GM12878 (cell line): ENCODE measurements at regions not wholly inside any gene's neighbourhood (a gene's known extent, or its start where the extent isn't known, plus 50 kb on each side); places are given as distances from the start of the nearest gene placed in this dataset.

Source experiments
- ATAC-seq: fragments of 200-7000 bp; cut with Tn5 transposase; 3 replicates; pipeline ENCODE4 v1.9.1; 2020; ENCODE audit warnings: mild to moderate bottlenecking, moderate library complexity
- BruUV-seq: library from RNA; stranded (reverse); fragments of 400-500 nt; replicated peaks from 2 replicates; lab custom pipeline; 2021; lab: Mats Ljungman, UMichigan
- CTCF ChIA-PET: fragments of 300-600 bp; sonication (Branson Sonifier 250); formaldehyde crosslinking; extraction: SDS; loops from one replicate; lab custom pipeline; 2021; ENCODE audit warnings: inconsistent platforms; lab: Yijun Ruan, JAX
- POLR2A ChIA-PET: fragments of 350-600 bp; formaldehyde crosslinking; extraction: SDS; loops from one replicate; lab custom pipeline; 2021; ENCODE audit warnings: inconsistent platforms; lab: Charles Lee
- RAD21 ChIA-PET: fragments of 300-600 bp; sonication (Branson Sonifier 250); formaldehyde crosslinking; loops from one replicate; lab custom pipeline; 2023; ENCODE audit warnings: antibody characterized with exemption; ENCODE audit not compliant: unreplicated experiment; lab: Charles Lee
- SMC1A ChIA-PET: fragments of 300-600 bp; sonication (Branson Sonifier 250); formaldehyde crosslinking; loops from one replicate; lab custom pipeline; 2023; ENCODE audit not compliant: unreplicated experiment, uncharacterized antibody; lab: Charles Lee
- DNase-seq: peaks from one replicate; pipeline ENCODE4 v3.0.0-alpha.2; 2011; ENCODE audit warnings: low read depth, low spot score
- FAIRE-seq: peaks from 3 replicates; lab custom pipeline; 2011; peaks lifted over from hg19 to GRCh38; lab: Jason Lieb, UNC
- H2AFZ ChIP-seq: 2 replicates; pipeline ENCODE4 v1.6.0; 2011; ENCODE audit warnings: low read depth, low read length, control low read depth; ENCODE audit not compliant: control insufficient read depth
- H3K27ac ChIP-seq: 2 replicates; pipeline ENCODE4 v1.5.1; 2011; ENCODE audit warnings: control low read depth; ENCODE audit not compliant: control insufficient read depth, insufficient read depth
- H3K27me3 ChIP-seq, 2 experiments: replicated peaks in 1 of 2; 2 replicates each; pipeline versions ENCODE4 v1.6.0 to v1.6.1; 2011; ENCODE audit warnings: low read length in 1 of 2; ENCODE audit not compliant: control insufficient read depth in 2 of 2, insufficient read depth in 2 of 2
- H3K36me3 ChIP-seq, 2 experiments: 2 replicates each; pipeline ENCODE4 v1.5.1; 2011; ENCODE audit warnings: low read length in 1 of 2; ENCODE audit not compliant: control insufficient read depth in 2 of 2, insufficient read depth in 2 of 2
- H3K4me1 ChIP-seq: 2 replicates; pipeline ENCODE4 v1.6.1; 2011; ENCODE audit warnings: mild to moderate bottlenecking, low read length, moderate library complexity, mixed read lengths; ENCODE audit not compliant: control insufficient read depth, insufficient read depth
- H3K4me2 ChIP-seq: 2 replicates; pipeline ENCODE4 v1.6.0; 2011; ENCODE audit warnings: control low read depth; ENCODE audit not compliant: control insufficient read depth, insufficient read depth
- H3K4me3 ChIP-seq: fragments of 200-600 bp; sonication (generic); 2 replicates; pipeline ENCODE4 v1.5.1; 2016
- H3K79me2 ChIP-seq: 2 replicates; pipeline ENCODE4 v1.6.0; 2011; ENCODE audit warnings: low read length; ENCODE audit not compliant: control insufficient read depth, insufficient read depth
- H3K9ac ChIP-seq: 2 replicates; pipeline ENCODE4 v1.8.0; 2011; ENCODE audit warnings: low read length, control low read depth, mixed read lengths; ENCODE audit not compliant: control insufficient read depth, insufficient read depth
- H3K9me3 ChIP-seq: replicated peaks from 3 replicates; pipeline ENCODE4 v1.5.1; 2011; ENCODE audit warnings: mild to moderate bottlenecking, low read length; ENCODE audit not compliant: control insufficient read depth, insufficient read depth
- H4K20me1 ChIP-seq: 2 replicates; pipeline ENCODE4 v1.6.0; 2011; ENCODE audit not compliant: control insufficient read depth, insufficient read depth
- YBX1 ChIP-seq: fragments of 450-650 bp; IDR thresholded peaks from 2 replicates; pipeline ENCODE4 v1.6.1; 2016; ENCODE audit warnings: antibody characterized with exemption
- ZBED1 ChIP-seq: IDR thresholded peaks from 2 replicates; pipeline ENCODE4 v1.6.1; 2016; ENCODE audit warnings: borderline replicate concordance
- WGBS: methylation state at CpG from one replicate; pipeline ENCODE4 v1.1.6; 2016; ENCODE audit warnings: low lambda C conversion rate; ENCODE audit not compliant: insufficient replicate concordance, insufficient coverage; ENCODE audit errors: missing lambda C conversion rate; 5-methylcytosine and 5-hydroxymethylcytosine counted together
- in situ Hi-C: fragments of 300-500 bp; cut with MboI; formaldehyde crosslinking; loops from 9 replicates; pipeline ENCODE4 v1.14.3; 2018; ENCODE audit warnings: mixed read lengths
- intact Hi-C: fragments of 100-400 bp; cut with micrococcal nuclease; formaldehyde crosslinking; loops from one replicate; pipeline ENCODE4 v1.14.2; 2022; ENCODE audit not compliant: unreplicated experiment
- TF ChIP-seq, protein P1 (sequence below), 3 experiments: IDR thresholded peaks in 2 of 3; conservative IDR thresholded peaks in 1 of 3; 2 replicates each; pipeline ENCODE4 v1.5.1; 2011; ENCODE audit warnings: low read depth in 3 of 3, low read length in 3 of 3, mild to moderate bottlenecking in 3 of 3, control low read depth in 2 of 3, moderate library complexity in 2 of 3, inconsistent platforms in 1 of 3, mixed read lengths in 1 of 3; ENCODE audit not compliant: control insufficient read depth in 2 of 3, insufficient read depth in 1 of 3; ENCODE audit errors: extremely low read depth in 1 of 3
- TF ChIP-seq, protein P2 (sequence below): IDR thresholded peaks from 2 replicates; pipeline ENCODE4 v1.6.1; 2012; ENCODE audit warnings: mild to moderate bottlenecking, low read depth, low read length

DNA sequence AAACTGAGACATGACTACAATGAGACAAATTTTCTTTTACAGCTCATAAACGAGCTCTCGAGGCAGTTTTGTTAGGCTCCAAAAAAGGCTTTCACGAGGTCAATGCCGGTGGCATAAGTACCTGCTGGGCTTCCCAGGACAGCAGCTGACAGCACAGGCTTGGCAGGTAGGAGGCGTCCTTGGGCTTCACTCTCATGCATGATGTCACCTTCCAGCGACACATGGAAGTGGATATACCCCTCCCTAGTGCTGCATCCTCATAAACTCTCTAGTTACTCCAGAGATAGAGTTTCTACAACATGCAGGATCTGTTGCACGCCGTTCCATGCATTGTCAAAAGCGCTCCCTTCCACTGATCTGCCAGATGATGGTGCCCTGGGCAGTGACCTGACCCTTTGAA lies 112.5 kb upstream of the PAXBP1 start:
- no peak overlapping the region for H3K27ac ChIP-seq
- no peak overlapping the region for H3K4me3 ChIP-seq
- FAIRE-seq, result no peak
- H4K20me1 ChIP-seq, result no peaks in the 10 kb centered on the region
- CTCF ChIA-PET, result interaction anchor here (0.8 to 1.3 kb wide), 3 partner anchors 56 to 313 kb away, joined by 3 to 5 read pairs (median 4); no protein-coding TSS in a partner anchor
- BruUV-seq, result no TSS peak
- no peaks in the 10 kb centered on the region for H3K4me1 ChIP-seq
- no peak for TF ChIP-seq ZBED1
- TF ChIP-seq, protein P1, sequence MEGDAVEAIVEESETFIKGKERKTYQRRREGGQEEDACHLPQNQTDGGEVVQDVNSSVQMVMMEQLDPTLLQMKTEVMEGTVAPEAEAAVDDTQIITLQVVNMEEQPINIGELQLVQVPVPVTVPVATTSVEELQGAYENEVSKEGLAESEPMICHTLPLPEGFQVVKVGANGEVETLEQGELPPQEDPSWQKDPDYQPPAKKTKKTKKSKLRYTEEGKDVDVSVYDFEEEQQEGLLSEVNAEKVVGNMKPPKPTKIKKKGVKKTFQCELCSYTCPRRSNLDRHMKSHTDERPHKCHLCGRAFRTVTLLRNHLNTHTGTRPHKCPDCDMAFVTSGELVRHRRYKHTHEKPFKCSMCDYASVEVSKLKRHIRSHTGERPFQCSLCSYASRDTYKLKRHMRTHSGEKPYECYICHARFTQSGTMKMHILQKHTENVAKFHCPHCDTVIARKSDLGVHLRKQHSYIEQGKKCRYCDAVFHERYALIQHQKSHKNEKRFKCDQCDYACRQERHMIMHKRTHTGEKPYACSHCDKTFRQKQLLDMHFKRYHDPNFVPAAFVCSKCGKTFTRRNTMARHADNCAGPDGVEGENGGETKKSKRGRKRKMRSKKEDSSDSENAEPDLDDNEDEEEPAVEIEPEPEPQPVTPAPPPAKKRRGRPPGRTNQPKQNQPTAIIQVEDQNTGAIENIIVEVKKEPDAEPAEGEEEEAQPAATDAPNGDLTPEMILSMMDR (IDR thresholded peaks at IDR 0.05 in 2 of 3, conservative IDR thresholded peaks at IDR 0.05 in 1 of 3; ENCODE audit: control insufficient read depth in 2 of 3, extremely low read depth in 1 of 3, insufficient read depth in 1 of 3, low read depth in 3 of 3, low read length in 3 of 3), result 0 out of 6 replicates have a peak, but pooled peaks of 1 of the 3 experiments have one; percentile 7
- TF ChIP-seq, all 136 proteins: peak for 1
- DNase-seq, result no peak
- no peak for ATAC-seq
- Histone ChIP-seq H3K9ac (no peak overlapping the region), H3K9me3 (no peaks in the 10 kb centered on the region), H3K36me3 (no peaks in the 10 kb centered on the region), H3K27me3 (no peaks in the 10 kb centered on the region; a peak in 3 of 4 replicates), H2AFZ (no peak overlapping the region), H3K4me2 (no peak overlapping the region), H3K79me2 (no peaks in the 10 kb centered on the region)
- SMC1A ChIA-PET, result no interaction called here
- in situ Hi-C loops (no loop called here), intact Hi-C loops (no loop called here)
- POLR2A ChIA-PET, result no interaction called here
- WGBS, result 20% methylated on average over 9 of the region's 9 CpGs
- RAD21 ChIA-PET, result no interaction called here

GRCh38 chr21:32886339-32886738 lies 114.8 kb upstream of the PAXBP1 start:
- ATAC-seq, result no peak
- POLR2A ChIA-PET, result no interaction called here
- no peak for FAIRE-seq
- CTCF ChIA-PET, result interaction anchor here (1.8 kb wide), 1 partner anchor 54 kb away, joined by 4 read pairs; no protein-coding TSS in a partner anchor
- SMC1A ChIA-PET, result interaction anchor here (0.8 kb wide), 1 partner anchor 54 kb away, joined by 3 read pairs; no protein-coding TSS in a partner anchor
- H3K4me1 ChIP-seq, result no peaks in the 10 kb centered on the region
- H3K4me3 ChIP-seq, result no peak overlapping the region
- no TSS peak for BruUV-seq
- no peak for DNase-seq
- H3K9ac ChIP-seq, result no peak overlapping the region
- H3K27me3 ChIP-seq, result no peaks in the 10 kb centered on the region; a peak in 3 of 4 replicates
- WGBS, result 58% methylated on average over 9 of the region's 9 CpGs
- in situ Hi-C loops (no loop called here), intact Hi-C loops (no loop called here)
- TF ChIP-seq, protein P2, sequence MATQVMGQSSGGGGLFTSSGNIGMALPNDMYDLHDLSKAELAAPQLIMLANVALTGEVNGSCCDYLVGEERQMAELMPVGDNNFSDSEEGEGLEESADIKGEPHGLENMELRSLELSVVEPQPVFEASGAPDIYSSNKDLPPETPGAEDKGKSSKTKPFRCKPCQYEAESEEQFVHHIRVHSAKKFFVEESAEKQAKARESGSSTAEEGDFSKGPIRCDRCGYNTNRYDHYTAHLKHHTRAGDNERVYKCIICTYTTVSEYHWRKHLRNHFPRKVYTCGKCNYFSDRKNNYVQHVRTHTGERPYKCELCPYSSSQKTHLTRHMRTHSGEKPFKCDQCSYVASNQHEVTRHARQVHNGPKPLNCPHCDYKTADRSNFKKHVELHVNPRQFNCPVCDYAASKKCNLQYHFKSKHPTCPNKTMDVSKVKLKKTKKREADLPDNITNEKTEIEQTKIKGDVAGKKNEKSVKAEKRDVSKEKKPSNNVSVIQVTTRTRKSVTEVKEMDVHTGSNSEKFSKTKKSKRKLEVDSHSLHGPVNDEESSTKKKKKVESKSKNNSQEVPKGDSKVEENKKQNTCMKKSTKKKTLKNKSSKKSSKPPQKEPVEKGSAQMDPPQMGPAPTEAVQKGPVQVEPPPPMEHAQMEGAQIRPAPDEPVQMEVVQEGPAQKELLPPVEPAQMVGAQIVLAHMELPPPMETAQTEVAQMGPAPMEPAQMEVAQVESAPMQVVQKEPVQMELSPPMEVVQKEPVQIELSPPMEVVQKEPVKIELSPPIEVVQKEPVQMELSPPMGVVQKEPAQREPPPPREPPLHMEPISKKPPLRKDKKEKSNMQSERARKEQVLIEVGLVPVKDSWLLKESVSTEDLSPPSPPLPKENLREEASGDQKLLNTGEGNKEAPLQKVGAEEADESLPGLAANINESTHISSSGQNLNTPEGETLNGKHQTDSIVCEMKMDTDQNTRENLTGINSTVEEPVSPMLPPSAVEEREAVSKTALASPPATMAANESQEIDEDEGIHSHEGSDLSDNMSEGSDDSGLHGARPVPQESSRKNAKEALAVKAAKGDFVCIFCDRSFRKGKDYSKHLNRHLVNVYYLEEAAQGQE, result no peak
- TF ChIP-seq YBX1, result no peak
- no peaks in the 10 kb centered on the region for H3K36me3 ChIP-seq
- H3K9me3 ChIP-seq, result no peaks in the 10 kb centered on the region
- RAD21 ChIA-PET, result no interaction called here
- H3K27ac ChIP-seq, result no peak overlapping the region
- H3K4me2 ChIP-seq, result no peak overlapping the region
- no peak overlapping the region for H2AFZ ChIP-seq
- no peaks in the 10 kb centered on the region for H3K79me2 ChIP-seq
- no peaks in the 10 kb centered on the region for H4K20me1 ChIP-seq
